ENCODE measurements at regions not wholly inside any gene's neighbourhood (a gene's known extent, or its start where the extent isn't known, plus 50 kb on each side); places are given as distances from the start of the nearest gene placed in this dataset.

- TF ChIP-seq CTCF (IDR thresholded peaks at IDR 0.05): no peak
- TF ChIP-seq POLR2AphosphoS5 (IDR thresholded peaks at IDR 0.05): no peak
These were observed 403.9 kb downstream of the NDFIP2 start for GRCh38 chr13:79884890-79885289.

Data from breast epithelium (tissue), 3 donors.